IMR-90 (cell line): ENCODE measurements at regions not wholly inside any gene's neighbourhood (a gene's known extent, or its start where the extent isn't known, plus 50 kb on each side); places are given as distances from the start of the nearest gene placed in this dataset.

Experiments used
- ATAC-seq: fragments of 200-7000 bp; cut with Tn5 transposase; 2 replicates; pipeline ENCODE4 v1.9.1; 2020; ENCODE audit warnings: low read depth, mild to moderate bottlenecking, moderate library complexity
- BruUV-seq: library from RNA; stranded (reverse); fragments of 400-500 nt; replicated peaks from 2 replicates; lab custom pipeline; 2021; lab: Mats Ljungman, UMichigan
- CTCF ChIA-PET: fragments of 300-600 bp; formaldehyde crosslinking; extraction: SDS; loops from one replicate; lab custom pipeline; 2021; ENCODE audit warnings: antibody characterized with exemption; lab: Yijun Ruan, JAX
- POLR2A ChIA-PET: fragments of 300-600 bp; sonication (Branson Sonifier 250); formaldehyde crosslinking; loops from one replicate; lab custom pipeline; 2022; ENCODE audit warnings: antibody characterized with exemption; ENCODE audit not compliant: unreplicated experiment; lab: Charles Lee
- DNase-seq: peaks from one replicate; pipeline ENCODE4 v3.0.0; 2013
- H2AFZ ChIP-seq: replicated peaks from 2 replicates; pipeline ENCODE3; 2013; ENCODE audit warnings: low read length, mild to moderate bottlenecking; ENCODE audit not compliant: poor library complexity
- H2AK5ac ChIP-seq: 2 replicates; pipeline ENCODE4 v1.6.1; 2013; ENCODE audit warnings: low read depth, low read length, inconsistent platforms
- H2AK9ac ChIP-seq: replicated peaks from 2 replicates; pipeline ENCODE3; 2013; ENCODE audit warnings: mild to moderate bottlenecking, low read depth, low read length, moderate library complexity; ENCODE audit not compliant: poor library complexity
- H2BK120ac ChIP-seq: 2 replicates; pipeline ENCODE4 v1.6.1; 2013; ENCODE audit warnings: low read depth, low read length, inconsistent platforms
- H2BK15ac ChIP-seq: 3 replicates; pipeline ENCODE4 v1.6.1; 2013; ENCODE audit warnings: low read depth, low read length, inconsistent platforms
- H2BK20ac ChIP-seq: 2 replicates; pipeline ENCODE4 v1.6.1; 2013; ENCODE audit warnings: low read depth, mild to moderate bottlenecking, inconsistent platforms, low read length, moderate library complexity
- H2BK5ac ChIP-seq: 2 replicates; pipeline ENCODE4 v1.6.1; 2013; ENCODE audit warnings: mild to moderate bottlenecking, low read depth, low read length, inconsistent platforms; ENCODE audit not compliant: poor library complexity, severe bottlenecking
- H3K14ac ChIP-seq: replicated peaks from 2 replicates; pipeline ENCODE4 v1.6.1; 2013; ENCODE audit warnings: low read depth, low read length, inconsistent platforms
- H3K18ac ChIP-seq: 2 replicates; pipeline ENCODE4 v1.6.1; 2013; ENCODE audit warnings: low read depth, low read length, control low read depth
- H3K23ac ChIP-seq: 2 replicates; pipeline ENCODE4 v1.6.1; 2013; ENCODE audit warnings: low read depth, low read length, inconsistent platforms
- H3K27ac ChIP-seq: 2 replicates; pipeline ENCODE4 v1.5.1; 2013; ENCODE audit warnings: mild to moderate bottlenecking, control low read depth, low read length; ENCODE audit not compliant: insufficient read depth
- H3K27me3 ChIP-seq: 2 replicates; pipeline ENCODE4 v1.6.1; 2013; ENCODE audit warnings: low read length; ENCODE audit not compliant: control insufficient read depth, insufficient read depth
- H3K36me3 ChIP-seq: 2 replicates; pipeline ENCODE4 v1.6.1; 2013; ENCODE audit warnings: low read length, mixed read lengths; ENCODE audit not compliant: control insufficient read depth, insufficient read depth
- H3K4ac ChIP-seq: 2 replicates; pipeline ENCODE4 v1.6.1; 2013; ENCODE audit warnings: low read depth, low read length, inconsistent platforms
- H3K4me1 ChIP-seq: 2 replicates; pipeline ENCODE4 v1.6.1; 2013; ENCODE audit warnings: low read length, mixed read lengths; ENCODE audit not compliant: control insufficient read depth, insufficient read depth
- H3K4me2 ChIP-seq: 2 replicates; pipeline ENCODE4 v1.6.1; 2013; ENCODE audit warnings: low read depth, mild to moderate bottlenecking, control low read depth, low read length, moderate library complexity
- H3K4me3 ChIP-seq: 2 replicates; pipeline ENCODE4 v1.5.1; 2013; ENCODE audit warnings: low read depth, mild to moderate bottlenecking, control low read depth, low read length, moderate library complexity; ENCODE audit not compliant: insufficient read depth
- H3K56ac ChIP-seq: 2 replicates; pipeline ENCODE4 v1.6.1; 2013; ENCODE audit warnings: low read length, inconsistent platforms; ENCODE audit not compliant: insufficient read depth; ENCODE audit errors: extremely low read depth
- H3K79me1 ChIP-seq, 2 experiments: 2 replicates each; pipeline ENCODE4 v1.6.1; 2013; ENCODE audit warnings: low read length in 2 of 2, inconsistent platforms in 1 of 2, low read depth in 1 of 2
- H3K9ac ChIP-seq: 2 replicates; pipeline ENCODE4 v1.6.1; 2013; ENCODE audit warnings: low read depth, low read length, control low read depth
- H3K9me1 ChIP-seq: 2 replicates; pipeline ENCODE4 v1.6.1; 2013; ENCODE audit warnings: low read length, inconsistent platforms; ENCODE audit not compliant: insufficient read depth
- H3K9me3 ChIP-seq: 2 replicates; pipeline ENCODE4 v1.6.1; 2013; ENCODE audit warnings: low read length; ENCODE audit not compliant: control insufficient read depth, insufficient read depth
- H4K20me1 ChIP-seq: 2 replicates; pipeline ENCODE4 v1.6.1; 2013; ENCODE audit warnings: low read length, inconsistent platforms; ENCODE audit not compliant: insufficient read depth
- H4K5ac ChIP-seq: 2 replicates; pipeline ENCODE4 v1.6.1; 2013; ENCODE audit warnings: mild to moderate bottlenecking, low read depth, low read length, control low read depth
- H4K8ac ChIP-seq, 2 experiments: 2 replicates each; pipeline ENCODE4 v1.6.1; 2013; ENCODE audit warnings: low read depth in 2 of 2, low read length in 2 of 2, control low read depth in 1 of 2, inconsistent platforms in 1 of 2
- H4K91ac ChIP-seq: 2 replicates; pipeline ENCODE4 v1.6.1; 2013; ENCODE audit warnings: low read depth, low read length, inconsistent platforms; ENCODE audit not compliant: insufficient read depth
- BHLHE40 ChIP-seq: fragments of 150-350 bp; IDR thresholded peaks from 2 replicates; pipeline ENCODE4 v1.6.1; 2016; ENCODE audit warnings: mild to moderate bottlenecking, low read depth, low read length
- CEBPB ChIP-seq: IDR thresholded peaks from 2 replicates; pipeline ENCODE4 v1.6.1; 2012; ENCODE audit warnings: low read depth, low read length, improper control_type of control experiment
- CHD1 ChIP-seq: IDR thresholded peaks from 2 replicates; pipeline ENCODE4 v1.6.1; 2012; ENCODE audit warnings: low read depth, low read length, improper control_type of control experiment
- FOS ChIP-seq: fragments of 150-350 bp; IDR thresholded peaks from 2 replicates; pipeline ENCODE4 v1.6.1; 2016; ENCODE audit warnings: low read depth, low read length
- MAFK ChIP-seq: IDR thresholded peaks from 2 replicates; pipeline ENCODE4 v1.6.1; 2012; ENCODE audit warnings: low read depth, low read length, improper control_type of control experiment
- MAZ ChIP-seq: IDR thresholded peaks from 2 replicates; pipeline ENCODE4 v1.6.1; 2012; ENCODE audit warnings: low read depth, mild to moderate bottlenecking, low read length, improper control_type of control experiment, moderate library complexity, borderline replicate concordance
- MXI1 ChIP-seq: IDR thresholded peaks from 2 replicates; pipeline ENCODE4 v1.6.1; 2012; ENCODE audit warnings: low read depth, mild to moderate bottlenecking, low read length, moderate library complexity, borderline replicate concordance
- NFE2L2 ChIP-seq: fragments of 150-350 bp; IDR thresholded peaks from 2 replicates; pipeline ENCODE4 v1.6.1; 2016; ENCODE audit warnings: low read depth, mild to moderate bottlenecking, low read length
- POLR2A ChIP-seq: IDR thresholded peaks from 2 replicates; pipeline ENCODE4 v1.6.1; 2012; ENCODE audit warnings: mild to moderate bottlenecking, low read depth, low read length
- RAD21 ChIP-seq: IDR thresholded peaks from 2 replicates; pipeline ENCODE4 v1.6.1; 2012; ENCODE audit warnings: low read length, improper control_type of control experiment
- RCOR1 ChIP-seq: IDR thresholded peaks from 2 replicates; pipeline ENCODE4 v1.6.1; 2012; ENCODE audit warnings: mild to moderate bottlenecking, low read length, improper control_type of control experiment; ENCODE audit not compliant: insufficient replicate concordance
- RFX5 ChIP-seq: IDR thresholded peaks from 2 replicates; pipeline ENCODE4 v1.8.0; 2012; ENCODE audit warnings: low read depth, mild to moderate bottlenecking, low read length, moderate library complexity
- SMC3 ChIP-seq: fragments of 150-350 bp; IDR thresholded peaks from 2 replicates; pipeline ENCODE4 v1.6.1; 2016; ENCODE audit warnings: low read depth, mild to moderate bottlenecking, antibody characterized with exemption, low read length, moderate library complexity
- WGBS, 2 experiments: methylation state at CpG; one replicate each; pipeline versions ENCODE4 v1.1.5 to v1.1.7; 2013; ENCODE audit warnings: missing lambda C conversion rate in 2 of 2; ENCODE audit not compliant: insufficient read length in 1 of 2; ENCODE audit errors: extremely low coverage in 2 of 2; 5-methylcytosine and 5-hydroxymethylcytosine counted together
- dilution Hi-C: fragments of 300-500 bp; cut with HindIII; formaldehyde crosslinking; loops from one replicate; pipeline ENCODE4 v1.14.3; 2018; ENCODE audit warnings: low sequenced_read_pairs; ENCODE audit not compliant: unreplicated experiment
- in situ Hi-C: fragments of 300-500 bp; cut with MboI; formaldehyde crosslinking; loops from 3 replicates; pipeline ENCODE4 v1.14.3; 2019; ENCODE audit warnings: low sequenced_read_pairs, inconsistent platforms, mixed read lengths
- intact Hi-C: fragments of 100-400 bp; cut with micrococcal nuclease; formaldehyde crosslinking; loops from 2 replicates; pipeline ENCODE4 v1.10.0; 2022
- TF ChIP-seq, protein P1 (sequence below): conservative IDR thresholded peaks from 2 replicates; pipeline ENCODE4 v1.5.1; 2012; ENCODE audit warnings: mild to moderate bottlenecking, low read depth, low read length, improper control_type of control experiment
- TF ChIP-seq, protein P2 (sequence below): fragments of 150-350 bp; IDR thresholded peaks from 2 replicates; pipeline ENCODE4 v1.6.1; 2016; ENCODE audit warnings: low read depth, mild to moderate bottlenecking, low read length, moderate library complexity, borderline replicate concordance
- TF ChIP-seq, protein P3 (sequence below): fragments of 150-350 bp; IDR thresholded peaks from 2 replicates; pipeline ENCODE4 v1.6.1; 2017; ENCODE audit warnings: mild to moderate bottlenecking, antibody characterized with exemption, low read length, low read depth

DNA sequence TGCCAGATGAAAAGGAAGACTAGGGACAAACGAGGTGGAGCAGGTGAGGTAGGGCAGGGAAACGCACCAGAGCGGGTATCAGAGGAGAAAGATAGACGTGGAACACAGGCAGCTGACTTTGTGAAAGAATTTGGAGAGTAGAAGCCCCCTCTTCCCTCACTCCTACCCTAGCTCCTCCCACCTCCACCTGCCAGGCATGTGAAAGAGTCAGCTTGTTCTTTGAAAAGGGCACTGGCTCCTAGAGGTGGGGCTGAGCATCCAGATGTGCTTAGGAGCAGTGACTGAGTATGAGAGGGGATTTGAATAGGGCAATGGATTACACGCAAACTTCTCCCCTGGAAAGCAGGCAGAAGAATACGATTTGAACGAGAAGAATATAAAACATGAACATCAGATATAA, 174.2 kb upstream of the INHBA start:
- BruUV-seq: no TSS peak
- 0 out of 3 replicates have a peak overlapping the region, but pooled peaks have one; percentile 29 for H2BK15ac ChIP-seq
- H2BK120ac ChIP-seq: peak overlapping the region; percentile 58; the same call in 1 of the 2 replicates
- H2BK5ac ChIP-seq: no peak overlapping the region
- WGBS, 2 experiments: no CpG with 5 or more reads among the region's 7 CpGs
- H3K9ac ChIP-seq: no peak overlapping the region
- H2AFZ ChIP-seq: no peak overlapping the region
- in situ Hi-C loops: no loop called here
- no peak for DNase-seq
- 0 out of 2 replicates have a peak overlapping the region, but pooled peaks have one; percentile 19 for H4K91ac ChIP-seq
- no peak overlapping the region for H3K18ac ChIP-seq
- peaks cover 0 to 8% of the 10 kb centered on the region in 2 experiments; a peak in 2 of 4 replicates for H3K79me1 ChIP-seq
- no peak overlapping the region for H3K4me2 ChIP-seq
- H2AK9ac ChIP-seq: no peak overlapping the region
- H4K8ac ChIP-seq: no peak overlapping the region
- no peak overlapping the region for H3K4me3 ChIP-seq
- ChIA-PET CTCF (no interaction called here), POLR2A (no interaction called here)
- peak overlapping the region; percentile 69; the same call in 1 of the 2 replicates for H2BK20ac ChIP-seq
- no peaks in the 10 kb centered on the region for H3K27me3 ChIP-seq
- no peaks in the 10 kb centered on the region for H4K20me1 ChIP-seq
- no peak overlapping the region for H3K56ac ChIP-seq
- H3K4ac ChIP-seq: peak overlapping the region; percentile 16
- dilution Hi-C loops: no loop called here
- peaks cover 21% of the 10 kb centered on the region for H3K4me1 ChIP-seq
- H2AK5ac ChIP-seq: 0 out of 2 replicates have a peak overlapping the region, but pooled peaks have one; percentile 60
- H3K27ac ChIP-seq: no peak overlapping the region
- no peak overlapping the region for H3K14ac ChIP-seq
- H3K23ac ChIP-seq: no peak overlapping the region
- H4K5ac ChIP-seq: no peak overlapping the region
- H3K9me1 ChIP-seq: peaks cover 15% of the 10 kb centered on the region
- H3K36me3 ChIP-seq: no peaks in the 10 kb centered on the region
- no peaks in the 10 kb centered on the region for H3K9me3 ChIP-seq
- no peak for ATAC-seq
- intact Hi-C loops: no loop called here
- TF ChIP-seq MAFK (no peak), MXI1 (no peak), CEBPB (no peak), NFE2L2 (no peak), SMC3 (no peak), RFX5 (no peak), MAZ (no peak), BHLHE40 (no peak), FOS (no peak), RAD21 (no peak), RCOR1 (no peak), POLR2A (no peak), CHD1 (no peak)
- TF ChIP-seq, protein P1, sequence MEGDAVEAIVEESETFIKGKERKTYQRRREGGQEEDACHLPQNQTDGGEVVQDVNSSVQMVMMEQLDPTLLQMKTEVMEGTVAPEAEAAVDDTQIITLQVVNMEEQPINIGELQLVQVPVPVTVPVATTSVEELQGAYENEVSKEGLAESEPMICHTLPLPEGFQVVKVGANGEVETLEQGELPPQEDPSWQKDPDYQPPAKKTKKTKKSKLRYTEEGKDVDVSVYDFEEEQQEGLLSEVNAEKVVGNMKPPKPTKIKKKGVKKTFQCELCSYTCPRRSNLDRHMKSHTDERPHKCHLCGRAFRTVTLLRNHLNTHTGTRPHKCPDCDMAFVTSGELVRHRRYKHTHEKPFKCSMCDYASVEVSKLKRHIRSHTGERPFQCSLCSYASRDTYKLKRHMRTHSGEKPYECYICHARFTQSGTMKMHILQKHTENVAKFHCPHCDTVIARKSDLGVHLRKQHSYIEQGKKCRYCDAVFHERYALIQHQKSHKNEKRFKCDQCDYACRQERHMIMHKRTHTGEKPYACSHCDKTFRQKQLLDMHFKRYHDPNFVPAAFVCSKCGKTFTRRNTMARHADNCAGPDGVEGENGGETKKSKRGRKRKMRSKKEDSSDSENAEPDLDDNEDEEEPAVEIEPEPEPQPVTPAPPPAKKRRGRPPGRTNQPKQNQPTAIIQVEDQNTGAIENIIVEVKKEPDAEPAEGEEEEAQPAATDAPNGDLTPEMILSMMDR: no peak
- TF ChIP-seq, protein P2, sequence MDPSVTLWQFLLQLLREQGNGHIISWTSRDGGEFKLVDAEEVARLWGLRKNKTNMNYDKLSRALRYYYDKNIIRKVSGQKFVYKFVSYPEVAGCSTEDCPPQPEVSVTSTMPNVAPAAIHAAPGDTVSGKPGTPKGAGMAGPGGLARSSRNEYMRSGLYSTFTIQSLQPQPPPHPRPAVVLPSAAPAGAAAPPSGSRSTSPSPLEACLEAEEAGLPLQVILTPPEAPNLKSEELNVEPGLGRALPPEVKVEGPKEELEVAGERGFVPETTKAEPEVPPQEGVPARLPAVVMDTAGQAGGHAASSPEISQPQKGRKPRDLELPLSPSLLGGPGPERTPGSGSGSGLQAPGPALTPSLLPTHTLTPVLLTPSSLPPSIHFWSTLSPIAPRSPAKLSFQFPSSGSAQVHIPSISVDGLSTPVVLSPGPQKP: no peak
- TF ChIP-seq, protein P3, sequence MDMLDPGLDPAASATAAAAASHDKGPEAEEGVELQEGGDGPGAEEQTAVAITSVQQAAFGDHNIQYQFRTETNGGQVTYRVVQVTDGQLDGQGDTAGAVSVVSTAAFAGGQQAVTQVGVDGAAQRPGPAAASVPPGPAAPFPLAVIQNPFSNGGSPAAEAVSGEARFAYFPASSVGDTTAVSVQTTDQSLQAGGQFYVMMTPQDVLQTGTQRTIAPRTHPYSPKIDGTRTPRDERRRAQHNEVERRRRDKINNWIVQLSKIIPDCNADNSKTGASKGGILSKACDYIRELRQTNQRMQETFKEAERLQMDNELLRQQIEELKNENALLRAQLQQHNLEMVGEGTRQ: no peak
